WTC11 (cell line): ENCODE measurements at regions not wholly inside any gene's neighbourhood (a gene's known extent, or its start where the extent isn't known, plus 50 kb on each side); places are given as distances from the start of the nearest gene placed in this dataset.

Source experiments
- ARID4B ChIP-seq: sonication (generic); formaldehyde crosslinking; IDR thresholded peaks from 2 replicates; pipeline ENCODE4 v1.8.0; 2023; ENCODE audit warnings: missing genetic modification reagents, mild to moderate bottlenecking, borderline replicate concordance
- CREM ChIP-seq: sonication (generic); formaldehyde crosslinking; IDR thresholded peaks from 2 replicates; pipeline ENCODE4 v1.8.1; 2022; ENCODE audit warnings: mild to moderate bottlenecking, missing genetic modification reagents, moderate library complexity
- CTCF ChIP-seq: fragments of 200-600 bp; IDR thresholded peaks from 2 replicates; pipeline ENCODE4 v1.8.0; 2022; ENCODE audit warnings: antibody characterized with exemption
- MLX ChIP-seq: sonication (generic); formaldehyde crosslinking; IDR thresholded peaks from 2 replicates; pipeline ENCODE4 v1.8.1; 2023; ENCODE audit warnings: mild to moderate bottlenecking, missing genetic modification reagents, moderate library complexity
- PREB ChIP-seq: sonication (generic); formaldehyde crosslinking; IDR thresholded peaks from 2 replicates; pipeline ENCODE4 v1.8.1; 2022; ENCODE audit warnings: mild to moderate bottlenecking, missing genetic modification reagents, moderate library complexity, borderline replicate concordance
- RELA ChIP-seq: sonication (generic); formaldehyde crosslinking; IDR thresholded peaks from 2 replicates; pipeline ENCODE4 v1.8.1; 2022; ENCODE audit warnings: missing genetic modification reagents, mild to moderate bottlenecking, borderline replicate concordance
- STAT6 ChIP-seq: sonication (generic); formaldehyde crosslinking; conservative IDR thresholded peaks from 2 replicates; pipeline ENCODE4 v1.8.1; 2023; ENCODE audit warnings: mild to moderate bottlenecking, low read depth, missing genetic modification reagents, moderate library complexity
- ZNF219 ChIP-seq: sonication (generic); formaldehyde crosslinking; IDR thresholded peaks from 2 replicates; pipeline ENCODE4 v1.8.0; 2023; ENCODE audit warnings: missing genetic modification reagents, mild to moderate bottlenecking, borderline replicate concordance

- TF ChIP-seq ZNF219 (no peak), CTCF (no peak), STAT6 (no peak), ARID4B (CRISPR knock-in tag) (no peak), CREM (CRISPR knock-in tag) (no peak), PREB (CRISPR knock-in tag) (no peak), MLX (no peak), RELA (CRISPR knock-in tag) (no peak)
Observed at GRCh38 chr1:104329278-104329677, 579.6 kb downstream of the AMY1C start.
